K562 (cell line): ENCODE measurements at regions not wholly inside any gene's neighbourhood (a gene's known extent, or its start where the extent isn't known, plus 50 kb on each side); places are given as distances from the start of the nearest gene placed in this dataset.

Source experiments
- CGGBP1 ChIP-seq: fragments of 250-450 bp; sonication (Bioruptor Pico); IDR thresholded peaks from 2 replicates; pipeline ENCODE4 v1.9.0; 2021; ENCODE audit warnings: mild to moderate bottlenecking
- GTF2F1 ChIP-seq: IDR thresholded peaks from 2 replicates; pipeline ENCODE4 v1.6.1; 2011; ENCODE audit warnings: low read depth, low read length, improper control_type of control experiment
- MBD1 ChIP-seq: fragments of 250-450 bp; sonication (Bioruptor Pico); IDR thresholded peaks from 2 replicates; pipeline ENCODE4 v1.8.0; 2022; ENCODE audit warnings: inconsistent platforms
- RFX1 ChIP-seq: fragments of 450-650 bp; IDR thresholded peaks from 2 replicates; pipeline ENCODE4 v1.6.1; 2016; ENCODE audit warnings: mild to moderate bottlenecking, moderate library complexity
- USF2 ChIP-seq: sonication (generic); formaldehyde crosslinking; IDR thresholded peaks from 2 replicates; pipeline ENCODE4 v1.5.0; 2020; ENCODE audit warnings: missing genetic modification reagents
- ZHX1 ChIP-seq: fragments of 150-350 bp; conservative IDR thresholded peaks from 2 replicates; pipeline ENCODE4 v1.6.1; 2014; ENCODE audit warnings: low read length

- no peak for TF ChIP-seq ZHX1
- no peak for TF ChIP-seq RFX1
- TF ChIP-seq MBD1 (CRISPR knock-in tag): no peak
- no peak for TF ChIP-seq USF2 (CRISPR knock-in tag)
- no peak for TF ChIP-seq CGGBP1
- TF ChIP-seq GTF2F1: no peak
These were observed 143.6 kb upstream of the SLITRK1 start (continued) for GRCh38 chr13:84025824-84026223.
